ENCODE measurements at regions not wholly inside any gene's neighbourhood (a gene's known extent, or its start where the extent isn't known, plus 50 kb on each side); places are given as distances from the start of the nearest gene placed in this dataset.
A peak's percentile ranks its signal among the peaks of the same experiment; 100 is the strongest.

DNA sequence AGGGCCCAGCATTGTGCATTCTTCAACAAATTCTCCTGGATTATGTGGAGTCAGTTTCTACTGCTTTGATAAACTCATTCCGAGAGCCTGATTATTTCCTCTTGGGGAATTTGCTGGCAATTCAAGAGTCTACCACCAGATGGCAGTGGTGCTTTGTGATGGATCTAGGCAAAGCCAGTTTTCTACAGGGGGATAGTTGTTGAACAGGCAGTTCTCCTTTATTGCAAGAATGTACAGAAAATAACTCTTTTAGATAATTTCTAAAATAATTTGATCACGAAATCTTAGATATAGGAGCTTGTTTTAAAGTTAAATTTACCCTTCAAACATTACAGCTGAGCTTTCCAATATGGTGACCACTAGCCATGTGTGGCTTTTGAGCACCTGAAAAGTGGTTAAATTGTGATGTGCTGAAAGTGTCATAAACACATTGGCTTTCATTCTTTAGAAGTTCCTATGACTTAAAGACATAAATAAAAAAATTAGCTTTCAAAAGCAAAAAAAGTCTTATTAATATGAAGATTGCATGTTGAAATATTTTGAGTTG, 66.7 kb upstream of the HAAO start:
- ATAC-seq (ENCODE audit: poor library complexity) = no peak
- no peak for DNase-seq
- intact Hi-C loops (cut with DNase I) = loop anchor here (5.0 to 10.0 kb wide), 2 partner anchors 73 to 376 kb away; no protein-coding TSS in a partner anchor

GRCh38 chr2:42858140-42859005, 66.0 kb upstream of the HAAO start:
- DNase-seq = no peak
- no peak for ATAC-seq (ENCODE audit: poor library complexity)
- intact Hi-C loops (cut with DNase I) = loop anchor here (5.0 to 10.0 kb wide), 2 partner anchors 74 to 376 kb away; no protein-coding TSS in a partner anchor

- ATAC-seq (ENCODE audit: poor library complexity) = no peak
- intact Hi-C loops (cut with DNase I) = loop anchor here (5.0 to 10.0 kb wide), 2 partner anchors 75 to 378 kb away; no protein-coding TSS in a partner anchor
These were observed 64.7 kb upstream of the HAAO start for GRCh38 chr2:42856891-42857632.

DNA sequence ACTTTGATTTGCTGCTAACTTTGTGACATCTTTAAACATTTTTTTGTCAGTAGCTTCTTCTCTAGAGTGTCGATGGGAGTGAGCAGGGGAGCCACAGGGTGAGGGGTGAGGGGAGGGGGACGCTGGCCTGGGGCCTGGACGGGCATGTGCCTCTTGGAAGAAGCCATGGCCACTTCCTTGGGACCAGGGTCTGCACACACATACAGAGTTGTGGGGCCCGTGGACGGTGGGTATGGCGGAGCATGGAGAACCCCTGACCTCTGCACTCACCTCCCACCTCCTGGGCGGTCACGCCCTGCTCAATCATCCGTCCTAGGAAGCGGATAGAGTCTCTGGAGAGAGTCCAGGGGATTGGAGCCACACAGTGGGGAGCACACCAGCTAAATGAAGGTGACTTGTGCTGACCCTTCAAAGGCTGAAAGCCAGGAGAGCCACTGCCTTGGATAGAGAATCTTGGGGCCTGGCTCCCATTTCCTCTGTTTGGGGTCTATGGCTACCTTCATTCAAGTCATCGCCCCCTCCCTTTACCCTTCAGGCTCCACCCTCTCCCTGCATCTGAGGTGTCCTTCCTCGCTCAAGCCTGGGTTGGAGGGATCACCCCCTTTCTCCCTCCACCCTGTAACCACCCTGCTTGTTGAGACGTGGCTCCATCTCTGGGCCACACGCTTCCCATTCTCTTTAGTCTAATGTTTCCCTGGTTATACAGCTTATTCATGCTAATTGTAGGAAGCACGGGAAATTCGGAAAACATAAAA, 63.9 kb upstream of the HAAO start:
- intact Hi-C loops (cut with DNase I) = loop anchor here (5.0 to 10.0 kb wide), 2 partner anchors 76 to 379 kb away; no protein-coding TSS in a partner anchor
- ATAC-seq (ENCODE audit: poor library complexity) (no peak), DNase-seq (no peak)

More at GRCh38 chr2:42856891-42857632, 64.7 kb upstream of the HAAO start:
- DNase-seq = no peak

DNA sequence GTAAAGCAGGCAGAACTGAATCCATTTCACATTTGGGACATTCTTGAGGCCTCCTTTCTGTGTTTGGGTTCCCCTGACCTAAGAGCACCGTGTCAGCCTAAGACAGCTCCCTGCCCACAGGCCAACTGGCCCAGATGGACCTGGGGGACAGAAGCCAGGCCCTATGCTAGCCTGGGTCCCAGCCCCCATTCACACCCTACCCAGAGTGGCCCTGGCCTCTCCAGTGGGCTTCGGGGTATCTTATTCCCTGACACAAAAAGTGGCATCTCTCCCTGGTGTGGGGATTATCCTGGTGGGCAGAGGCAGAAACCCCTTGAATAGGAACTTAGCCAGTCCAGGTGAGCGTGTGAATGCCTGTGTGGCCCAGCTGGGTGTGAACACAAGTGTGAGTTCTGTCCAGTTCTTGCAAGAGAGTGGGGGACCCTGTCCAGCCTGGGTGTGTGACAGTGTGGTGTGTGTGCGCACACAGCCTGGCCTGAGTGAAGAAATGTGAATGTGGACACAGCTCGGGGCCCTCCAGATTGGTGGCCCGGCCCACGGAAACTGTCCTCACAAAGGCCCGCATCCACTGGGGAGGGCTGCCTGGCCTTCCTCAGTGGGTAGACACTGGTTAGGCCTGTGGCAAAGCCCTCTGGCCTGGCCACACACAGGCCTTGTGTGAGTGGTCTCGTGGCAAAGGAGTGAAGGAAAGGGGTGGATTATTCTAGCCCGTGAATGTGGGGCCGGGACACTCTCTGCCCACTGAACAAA, 63.0 kb upstream of the HAAO start:
- intact Hi-C loops (cut with DNase I) = loop anchor here (5.0 to 10.0 kb wide), 2 partner anchors 77 to 379 kb away; no protein-coding TSS in a partner anchor
- no peak for ATAC-seq (ENCODE audit: poor library complexity)
- DNase-seq = no peak

DNA sequence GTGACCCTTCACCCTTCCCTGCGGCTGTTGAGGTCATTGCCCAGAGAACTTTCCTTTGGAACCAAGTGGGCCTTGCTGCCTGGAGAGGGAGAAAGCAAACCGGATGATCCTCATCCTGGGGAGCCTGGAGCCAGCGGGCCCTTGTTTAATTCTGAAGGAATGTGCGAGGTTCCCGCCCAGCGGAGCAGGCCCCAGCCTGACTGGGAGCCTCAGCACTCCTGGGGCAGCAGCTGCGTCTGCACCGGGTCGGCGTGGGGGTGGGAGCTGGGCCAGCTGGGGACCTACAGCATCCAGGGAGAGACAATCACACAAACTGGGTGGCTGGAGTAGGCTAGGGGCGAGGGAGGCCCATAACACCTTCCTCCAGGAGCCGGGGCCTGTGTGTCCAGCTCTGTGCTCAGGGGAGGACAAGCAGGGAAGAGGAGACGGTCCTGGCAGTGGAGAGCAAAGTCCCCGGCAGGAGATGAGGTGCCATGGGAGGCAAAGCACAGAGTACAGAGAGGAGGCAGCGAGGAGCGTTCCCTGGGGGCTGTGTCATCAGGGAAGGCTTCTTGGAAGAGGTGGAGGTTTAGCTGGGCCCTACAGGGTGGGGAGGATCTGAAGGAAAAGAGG, 61.9 kb upstream of the HAAO start:
- peak; percentile 79 for ATAC-seq (ENCODE audit: poor library complexity)
- intact Hi-C loops (cut with DNase I) = loop anchor here (10.0 kb wide), 1 partner anchor 380 kb away; no protein-coding TSS in a partner anchor
- DNase-seq = peak; percentile 78

DNA sequence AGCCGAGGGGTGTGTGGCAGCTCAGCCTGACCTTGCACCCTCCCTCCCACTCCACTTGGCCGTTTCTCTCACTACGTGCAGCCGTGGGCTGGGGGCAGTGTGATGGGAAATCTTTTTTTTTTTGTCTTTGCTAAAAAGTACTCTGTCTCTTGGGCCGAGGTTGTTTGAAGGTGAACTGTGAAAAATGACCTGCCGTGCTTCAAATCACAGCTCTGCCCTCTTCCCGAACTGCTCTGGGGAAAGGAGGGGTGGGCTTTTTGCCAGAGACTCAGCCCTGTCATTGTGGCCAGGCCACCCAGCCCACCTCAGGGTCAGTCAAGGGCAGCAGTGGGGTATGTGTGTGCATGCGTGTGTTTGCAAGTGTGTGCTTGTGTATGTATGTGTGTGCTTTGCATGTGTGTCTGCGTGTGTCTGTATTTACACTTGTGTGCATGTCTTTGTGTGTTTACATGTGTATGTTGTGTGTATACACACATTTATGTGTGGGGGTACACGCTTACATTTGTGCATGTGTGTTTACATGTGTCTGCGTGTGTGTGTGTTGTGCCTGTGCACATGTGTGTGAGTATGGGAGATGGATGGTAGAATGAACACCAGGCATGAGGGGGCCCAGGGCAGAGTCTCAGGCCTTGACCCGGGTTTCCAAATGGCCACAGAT, 61.3 kb upstream of the HAAO start:
- ATAC-seq (ENCODE audit: poor library complexity) (no peak), DNase-seq (no peak)
- intact Hi-C loops (cut with DNase I) = loop anchor here (10.0 kb wide), 1 partner anchor 381 kb away; no protein-coding TSS in a partner anchor

DNA sequence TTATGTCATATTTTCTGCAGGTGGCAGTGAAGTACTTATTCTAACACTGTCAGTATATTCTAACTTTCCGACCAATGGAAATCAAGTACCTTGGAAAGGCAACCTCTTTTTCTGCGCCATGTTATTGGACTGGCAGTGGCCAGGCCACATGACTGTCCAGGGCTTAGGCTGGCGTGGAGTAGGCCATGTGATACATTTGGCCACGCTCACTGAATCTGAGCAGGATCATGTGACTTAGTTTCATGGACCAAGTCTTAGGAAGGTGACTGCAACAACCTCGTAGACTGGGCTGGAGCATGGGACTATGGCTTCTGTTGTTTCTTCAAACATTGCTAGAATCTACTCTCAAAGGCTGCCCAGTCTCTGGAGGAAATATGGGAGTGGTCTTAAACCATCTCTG, 60.4 kb upstream of the HAAO start:
- DNase-seq (no peak), ATAC-seq (ENCODE audit: poor library complexity) (no peak)
- intact Hi-C loops (cut with DNase I) = loop anchor here (10.0 kb wide), 1 partner anchor 382 kb away; no protein-coding TSS in a partner anchor

GRCh38 chr2:42851740-42852250, 59.4 kb upstream of the HAAO start:
- DNase-seq (no peak), ATAC-seq (ENCODE audit: poor library complexity) (no peak)
- intact Hi-C loops (cut with DNase I) = loop anchor here (10.0 kb wide), 1 partner anchor 383 kb away; no protein-coding TSS in a partner anchor

- intact Hi-C loops (cut with DNase I) = loop anchor here (10.0 kb wide), 1 partner anchor 384 kb away; no protein-coding TSS in a partner anchor
- no peak for ATAC-seq (ENCODE audit: poor library complexity)
- no peak for DNase-seq
These were observed 58.8 kb upstream of the HAAO start for GRCh38 chr2:42851186-42851585.

DNA sequence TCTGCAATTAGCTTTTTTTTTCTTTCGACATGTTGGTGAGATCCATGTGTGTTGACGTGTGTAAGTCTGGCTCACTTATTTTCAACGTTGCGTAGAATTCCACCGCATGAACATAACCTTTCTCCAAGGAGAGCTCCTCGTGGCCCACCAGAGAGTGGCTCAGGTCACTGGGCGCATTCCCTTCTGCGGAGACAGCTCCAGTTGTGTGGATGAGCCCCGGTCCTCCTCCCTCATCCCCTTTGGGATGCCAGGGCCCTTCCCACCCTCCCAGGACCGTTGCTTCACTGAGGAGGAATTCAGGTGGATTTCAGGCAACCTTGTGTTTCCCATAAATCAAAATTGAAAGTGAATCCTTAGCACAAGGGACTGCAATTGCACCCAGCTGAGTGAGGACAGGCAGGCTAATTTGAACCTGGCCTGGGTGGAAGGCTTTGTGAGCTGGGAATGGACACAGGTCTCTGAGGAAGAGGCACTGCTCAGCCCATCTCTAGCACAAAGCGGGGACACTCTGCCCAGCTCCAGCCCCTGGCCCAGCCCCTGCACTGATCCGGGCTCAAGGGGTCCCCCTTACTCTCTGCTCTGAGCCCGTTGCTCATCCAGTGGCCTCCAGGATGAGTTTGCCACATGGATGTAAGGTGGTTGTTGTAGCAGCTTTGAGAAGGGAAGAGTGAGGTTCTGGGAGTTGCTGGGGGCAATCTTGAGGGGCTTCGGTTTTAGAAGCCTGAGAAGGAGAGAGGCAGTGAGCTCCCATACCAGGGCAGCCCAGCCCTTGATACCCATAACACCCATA, 57.8 kb upstream of the HAAO start:
- intact Hi-C loops (cut with DNase I) = loop anchor here (10.0 kb wide), 1 partner anchor 385 kb away; no protein-coding TSS in a partner anchor
- ATAC-seq (ENCODE audit: poor library complexity) (no peak), DNase-seq (no peak)

DNA sequence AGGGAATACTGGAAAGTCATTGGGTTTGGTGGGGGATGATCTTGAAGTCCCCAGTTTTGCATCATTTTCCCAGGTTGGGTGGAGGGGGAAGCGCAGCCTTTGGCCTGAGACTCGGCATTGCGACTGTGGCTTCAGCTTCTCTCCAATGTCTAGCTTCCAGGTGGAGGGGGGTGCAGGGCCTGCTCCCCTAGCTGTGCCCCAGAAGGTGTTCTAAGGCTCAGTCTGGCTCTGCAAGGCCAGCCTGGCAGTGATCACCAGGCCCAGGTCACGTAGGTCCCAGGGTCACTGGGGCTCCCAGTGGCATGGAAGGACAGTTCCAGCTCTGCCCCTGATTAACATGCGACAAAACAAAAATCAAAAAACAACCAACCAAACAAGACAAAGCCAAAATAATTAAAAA, 56.9 kb upstream of the HAAO start:
- intact Hi-C loops (cut with DNase I) = no loop called here
- DNase-seq = no peak

DNA sequence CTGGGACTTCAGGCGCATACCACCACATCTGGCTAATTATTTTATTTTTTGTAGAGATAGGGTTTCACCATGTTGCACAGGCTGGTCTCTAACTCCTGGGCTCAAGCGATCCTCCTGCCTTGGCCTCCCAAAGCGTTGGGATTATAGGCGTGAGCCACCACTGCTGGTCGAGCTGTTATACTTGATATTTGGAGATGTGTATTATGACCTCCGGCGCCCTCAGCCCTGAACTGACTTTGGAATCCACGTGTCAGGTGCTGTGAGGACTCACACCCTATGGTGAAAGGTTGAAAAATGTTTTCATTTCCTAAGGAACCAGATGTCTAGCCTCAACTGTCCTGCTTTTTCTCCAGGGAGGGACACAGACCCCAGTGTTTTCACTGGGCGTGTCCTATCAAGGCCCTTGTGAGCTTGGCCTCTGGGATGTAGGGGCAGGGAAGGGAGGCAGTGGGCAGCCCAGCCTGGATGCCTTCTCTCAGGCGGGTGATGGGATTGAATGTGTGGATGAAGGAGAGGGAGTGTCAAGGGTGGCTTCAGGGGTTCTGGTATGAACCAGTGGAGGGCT, 56.4 kb upstream of the HAAO start:
- DNase-seq = no peak
- intact Hi-C loops (cut with DNase I) = no loop called here

More for the DNA sequence above, 56.9 kb upstream of the HAAO start:
- ATAC-seq (ENCODE audit: poor library complexity) = no peak

DNA sequence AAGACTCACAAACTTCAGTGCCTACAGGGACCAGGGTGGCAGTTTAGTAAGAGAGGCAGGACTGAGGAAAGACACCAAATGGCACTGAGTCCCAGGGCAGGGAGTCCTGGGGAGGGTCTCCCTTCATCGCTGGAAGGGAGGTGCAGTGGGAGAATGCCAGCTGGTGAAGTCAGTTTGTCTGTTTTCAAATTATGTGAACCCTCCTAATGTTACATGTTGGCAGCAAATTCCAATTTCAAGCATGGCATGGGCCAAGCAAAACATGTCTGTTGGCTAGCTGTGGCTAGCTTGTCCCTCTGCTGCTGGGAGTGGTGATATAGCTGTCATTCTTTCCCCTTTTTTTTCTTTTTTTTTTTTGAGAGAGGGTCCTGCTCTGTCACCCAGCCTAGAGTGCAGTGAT, 55.9 kb upstream of the HAAO start:
- ATAC-seq (ENCODE audit: poor library complexity) = no peak
- intact Hi-C loops (cut with DNase I) = no loop called here
- no peak for DNase-seq

More for the DNA sequence above, 56.4 kb upstream of the HAAO start:
- no peak for ATAC-seq (ENCODE audit: poor library complexity)

- intact Hi-C loops (cut with DNase I) = no loop called here
- DNase-seq (no peak), ATAC-seq (ENCODE audit: poor library complexity) (no peak)
These were observed 55.3 kb upstream of the HAAO start for GRCh38 chr2:42847596-42848151.

Data from Right ventricle myocardium superior (tissue), 1 donor.